ENCODE measurements at regions not wholly inside any gene's neighbourhood (a gene's known extent, or its start where the extent isn't known, plus 50 kb on each side); places are given as distances from the start of the nearest gene placed in this dataset.

GRCh38 chr3:76365275-76365674, 579.9 kb upstream of the ZNF717 start:
- TF ChIP-seq POLR2A (IDR thresholded peaks at IDR 0.05): no peak
- no peak for TF ChIP-seq CTCF (IDR thresholded peaks at IDR 0.05)
- H3K27ac ChIP-seq: no peak overlapping the region
- H3K9me3 ChIP-seq: no peaks in the 10 kb centered on the region
- no peaks in the 10 kb centered on the region for H3K4me1 ChIP-seq
- 85 to 92% (median 89%) methylated on average over 3 of the region's 3 CpGs for WGBS, 4 donors
- H3K36me3 ChIP-seq: no peaks in the 10 kb centered on the region
- H3K27me3 ChIP-seq: no peaks in the 10 kb centered on the region
- intact Hi-C loops (cut with DNase I): loop anchor here in 5 of 10 donors (5.0 to 10.0 kb wide), 4 partner anchors 202 to 222 kb away; no protein-coding TSS in a partner anchor
- DNase-seq (no peak), ATAC-seq (no peak)
- no peak overlapping the region for H3K4me3 ChIP-seq

GRCh38 chr3:76367281-76367680, 581.9 kb upstream of the ZNF717 start:
- Histone ChIP-seq H3K9me3 (no peaks in the 10 kb centered on the region), H3K27me3 (no peaks in the 10 kb centered on the region), H3K4me1 (no peaks in the 10 kb centered on the region), H3K4me3 (no peak overlapping the region), H3K27ac (no peak overlapping the region), H3K36me3 (no peaks in the 10 kb centered on the region)
- ATAC-seq: no peak
- no peak for TF ChIP-seq POLR2A (IDR thresholded peaks at IDR 0.05)
- no peak for TF ChIP-seq CTCF (IDR thresholded peaks at IDR 0.05)
- DNase-seq: no peak
- intact Hi-C loops (cut with DNase I): loop anchor here in 5 of 10 donors (5.0 to 10.0 kb wide), 4 partner anchors 200 to 220 kb away; no protein-coding TSS in a partner anchor
- WGBS, 4 donors: 29 to 55% (median 35%) methylated on average over 2 of the region's 2 CpGs

- DNase-seq (no peak), ATAC-seq (peak in 3 of 4 donors; percentile 42 to 58 (median 54))
- Histone ChIP-seq H3K9me3 (no peaks in the 10 kb centered on the region), H3K27me3 (no peaks in the 10 kb centered on the region), H3K4me3 (no peak overlapping the region), H3K36me3 (no peaks in the 10 kb centered on the region), H3K4me1 (no peaks in the 10 kb centered on the region), H3K27ac (no peak overlapping the region)
- TF ChIP-seq POLR2A (IDR thresholded peaks at IDR 0.05) (no peak), CTCF (IDR thresholded peaks at IDR 0.05) (peak in 7 of 12 donors; percentile 8 to 33 (median 19))
- 41 to 67% (median 54%) methylated on average over 5 of the region's 5 CpGs for WGBS, 4 donors
- intact Hi-C loops (cut with DNase I): loop anchor here in 5 of 10 donors (5.0 to 10.0 kb wide), 4 partner anchors 198 to 218 kb away; no protein-coding TSS in a partner anchor
Observed at GRCh38 chr3:76369170-76369569, 583.8 kb upstream of the ZNF717 start.

GRCh38 chr3:76370749-76371520, 585.6 kb upstream of the ZNF717 start:
- Histone ChIP-seq H3K4me1 (no peaks in the 10 kb centered on the region), H3K36me3 (no peaks in the 10 kb centered on the region), H3K9me3 (no peaks in the 10 kb centered on the region), H3K4me3 (no peak overlapping the region), H3K27ac (no peak overlapping the region), H3K27me3 (no peaks in the 10 kb centered on the region)
- TF ChIP-seq CTCF (IDR thresholded peaks at IDR 0.05): no peak
- TF ChIP-seq POLR2A (IDR thresholded peaks at IDR 0.05): no peak
- DNase-seq (no peak), ATAC-seq (no peak)
- WGBS, 4 donors: 63 to 75% (median 69%) methylated on average over 4 of the region's 4 CpGs
- intact Hi-C loops (cut with DNase I): loop anchor here in 2 of 10 donors (10.0 kb wide), 2 partner anchors 204 to 214 kb away; no protein-coding TSS in a partner anchor
